GM18507 (cell line): ENCODE measurements at regions not wholly inside any gene's neighbourhood (a gene's known extent, or its start where the extent isn't known, plus 50 kb on each side); places are given as distances from the start of the nearest gene placed in this dataset.

Source experiments
- DNase-seq: peaks from one replicate; pipeline ENCODE4 v3.0.0; 2011; ENCODE audit warnings: low read depth; ENCODE audit not compliant: insufficient read length; ENCODE audit errors: extremely low spot score
- FAIRE-seq: peaks from 2 replicates; lab custom pipeline; 2011; peaks lifted over from hg19 to GRCh38; lab: Jason Lieb, UNC

DNA sequence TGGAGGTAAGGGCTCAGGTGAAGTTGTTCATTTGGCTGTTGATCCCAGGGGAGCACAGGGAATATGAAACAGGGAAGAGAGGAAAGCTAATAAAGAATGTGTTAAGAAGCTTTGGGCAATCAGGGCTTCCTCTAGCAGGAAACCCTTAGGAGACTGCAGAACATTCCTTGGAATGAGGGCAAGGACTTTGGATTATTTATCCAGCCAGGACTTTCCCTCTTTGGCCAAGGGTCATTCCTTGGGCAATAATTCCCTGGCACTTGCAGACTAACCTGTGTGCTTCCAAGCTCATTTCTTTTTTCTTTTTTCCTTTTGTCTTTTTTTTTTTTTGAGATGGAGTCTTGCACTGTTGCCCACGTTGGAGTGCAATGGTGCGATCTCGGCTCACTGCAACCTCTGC lies 209.2 kb upstream of the MAP3K1 start:
- DNase-seq (no peak), FAIRE-seq (no peak)

DNA sequence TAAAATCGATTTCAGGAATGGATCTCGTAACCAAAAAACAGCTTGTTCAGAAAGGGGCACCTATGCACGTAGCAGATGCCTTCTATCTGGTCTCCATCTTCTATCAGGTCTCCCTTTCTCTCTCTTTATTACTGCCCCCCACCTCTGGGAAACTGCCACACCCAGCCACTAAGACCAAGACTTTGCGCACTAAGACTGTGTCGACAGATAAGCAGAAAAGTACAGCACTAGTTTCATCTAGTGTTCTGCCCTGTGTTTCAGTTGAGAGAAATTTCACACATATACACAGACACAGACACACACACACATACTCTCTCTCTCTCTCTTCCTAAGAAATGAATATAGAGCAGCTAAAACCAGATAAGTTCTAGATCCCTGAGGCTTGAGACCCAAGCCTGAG lies 210.1 kb upstream of the MAP3K1 start:
- no peak for FAIRE-seq
- no peak for DNase-seq

DNA sequence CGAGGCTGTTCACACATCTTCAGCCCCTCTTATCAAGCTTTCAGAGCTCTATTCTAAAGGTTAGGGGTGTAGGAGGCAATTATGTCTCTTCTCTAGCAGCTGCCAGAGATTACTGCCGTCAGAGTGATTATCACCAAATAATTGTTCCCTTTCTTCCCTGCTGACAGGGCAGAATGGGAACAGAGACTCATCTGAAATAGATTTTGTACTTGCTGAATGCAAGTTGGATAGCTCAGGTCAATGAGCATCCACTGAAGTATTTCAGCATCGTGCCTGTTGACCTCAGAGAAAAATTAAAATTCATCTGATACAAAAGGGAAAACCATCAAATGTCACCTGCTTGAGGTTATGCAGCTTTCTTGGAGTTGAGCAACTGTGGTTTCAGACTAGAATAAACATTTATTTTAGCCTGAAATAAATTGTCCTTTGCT lies 213.7 kb upstream of the MAP3K1 start:
- no peak for FAIRE-seq
- no peak for DNase-seq

DNA sequence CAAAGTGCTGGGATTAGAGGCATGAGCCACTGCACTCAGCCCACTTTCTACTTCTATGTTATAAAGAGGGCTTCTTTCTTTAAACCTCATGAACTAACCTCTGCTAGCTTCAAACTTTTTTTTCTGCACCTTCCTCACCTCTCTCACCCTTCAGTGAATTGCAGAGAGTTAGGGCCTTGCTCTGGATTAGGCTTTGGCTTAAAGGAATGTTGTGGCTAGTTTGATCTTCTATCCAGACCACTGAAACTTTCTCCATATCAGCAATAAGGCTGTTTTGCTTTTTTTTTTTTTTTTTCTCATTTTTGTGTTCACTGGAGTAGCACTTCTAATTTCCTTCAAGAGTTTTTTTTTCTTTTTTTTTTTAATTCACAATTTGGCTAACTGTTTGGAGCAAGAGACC lies 216.4 kb upstream of the MAP3K1 start:
- DNase-seq (no peak), FAIRE-seq (no peak)

DNA sequence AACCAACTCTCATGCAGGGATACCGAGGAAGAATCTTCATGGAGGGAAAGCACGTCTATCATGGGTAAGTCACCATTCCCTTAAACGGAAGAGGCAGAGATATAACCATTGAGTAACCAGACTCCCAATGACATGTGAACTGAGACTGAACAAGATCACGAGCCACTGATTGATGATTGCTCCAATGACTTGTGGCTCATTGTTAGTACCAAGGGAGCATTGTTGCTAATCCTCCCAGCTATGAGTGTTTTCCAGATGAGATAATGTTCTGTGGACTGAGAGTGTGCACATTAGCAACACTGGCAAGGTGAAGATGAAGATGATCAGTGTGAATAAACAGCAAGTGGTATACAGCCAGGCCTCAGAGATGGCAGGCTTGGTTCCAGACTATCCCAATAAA lies 219.2 kb upstream of the MAP3K1 start:
- no peak for FAIRE-seq
- no peak for DNase-seq

DNA sequence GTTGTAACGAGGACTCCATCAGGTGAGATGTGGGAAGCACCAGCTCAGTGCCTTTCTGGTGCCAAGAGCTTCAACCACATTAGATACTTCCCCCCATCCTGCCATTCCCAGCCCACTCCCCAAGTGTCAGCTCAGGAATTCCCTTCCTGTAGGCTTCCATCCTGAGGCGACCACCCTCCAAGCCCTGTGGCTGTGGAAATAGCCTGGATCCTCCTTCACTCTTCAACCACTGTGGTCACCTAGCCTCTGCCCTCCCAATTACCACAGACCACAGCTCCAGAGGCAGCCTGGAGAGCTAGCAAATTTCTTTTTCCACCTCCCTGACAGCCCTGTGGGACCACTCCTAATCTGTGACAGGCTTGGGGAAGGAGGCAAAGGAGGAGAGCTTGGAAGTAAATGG lies 219.8 kb upstream of the MAP3K1 start:
- DNase-seq (no peak), FAIRE-seq (no peak)

GRCh38 chr5:56594792-56595191 lies 220.6 kb upstream of the MAP3K1 start:
- FAIRE-seq: no peak
- no peak for DNase-seq

DNA sequence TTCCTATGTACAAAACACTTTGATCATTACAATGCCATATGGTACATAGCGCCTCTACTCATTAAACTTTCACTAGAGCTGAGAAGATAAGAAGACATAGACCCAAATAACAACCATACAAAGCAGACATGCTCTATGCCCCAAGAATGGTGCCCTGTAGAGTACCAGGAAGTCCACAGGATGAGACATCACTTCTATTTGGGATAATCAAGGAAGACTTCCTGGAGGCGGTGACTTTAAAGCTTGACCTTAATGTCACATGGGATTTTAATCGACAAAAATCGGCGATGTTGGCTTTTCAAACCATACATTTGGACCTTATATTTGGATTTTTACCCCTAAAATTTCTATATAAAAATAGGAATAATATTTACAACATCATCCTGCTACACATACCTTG lies 224.3 kb upstream of the MAP3K1 start:
- no peak for FAIRE-seq
- no peak for DNase-seq

DNA sequence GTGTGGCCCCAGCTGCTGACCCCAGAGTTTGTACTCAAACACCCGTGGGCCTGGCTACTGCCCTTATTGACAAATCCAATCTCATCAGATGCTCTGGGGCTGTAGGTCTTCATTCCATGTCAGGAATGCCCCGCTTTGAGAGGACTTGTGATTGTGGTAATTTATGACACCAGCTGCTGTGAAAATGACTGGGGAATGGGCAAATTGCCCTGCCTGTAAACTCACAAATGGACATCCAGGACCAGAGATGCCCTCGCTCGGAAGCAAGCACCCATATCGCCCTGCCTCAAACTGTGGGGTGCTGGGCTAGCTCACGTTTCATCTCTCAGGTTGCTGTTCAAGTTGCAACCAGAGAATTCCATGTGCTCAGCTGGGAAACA lies 225.9 kb upstream of the MAP3K1 start:
- DNase-seq (no peak), FAIRE-seq (no peak)

- peak; percentile 97 for FAIRE-seq
- peak; percentile 62 for DNase-seq
Measured at GRCh38 chr5:56588636-56589480, 226.5 kb upstream of the MAP3K1 start.

DNA sequence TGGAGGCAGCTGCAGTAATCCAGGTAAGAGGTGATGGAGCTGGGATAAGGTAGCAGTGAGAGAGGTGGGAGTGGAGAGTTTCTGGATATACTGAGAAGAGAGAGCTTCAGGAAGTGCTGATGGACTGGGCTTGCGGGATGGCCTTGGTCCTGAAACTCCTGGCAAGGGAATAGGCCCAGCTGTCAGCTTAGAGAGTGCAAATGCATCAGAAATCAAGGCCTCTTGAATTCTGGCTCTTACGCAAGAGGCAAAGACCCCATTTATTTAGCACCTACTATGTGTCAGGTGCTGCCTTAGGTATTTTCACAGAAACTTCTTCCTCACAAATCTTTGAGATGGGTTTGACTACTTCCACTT lies 227.2 kb upstream of the MAP3K1 start:
- FAIRE-seq (peak; percentile 38), DNase-seq (no peak)

DNA sequence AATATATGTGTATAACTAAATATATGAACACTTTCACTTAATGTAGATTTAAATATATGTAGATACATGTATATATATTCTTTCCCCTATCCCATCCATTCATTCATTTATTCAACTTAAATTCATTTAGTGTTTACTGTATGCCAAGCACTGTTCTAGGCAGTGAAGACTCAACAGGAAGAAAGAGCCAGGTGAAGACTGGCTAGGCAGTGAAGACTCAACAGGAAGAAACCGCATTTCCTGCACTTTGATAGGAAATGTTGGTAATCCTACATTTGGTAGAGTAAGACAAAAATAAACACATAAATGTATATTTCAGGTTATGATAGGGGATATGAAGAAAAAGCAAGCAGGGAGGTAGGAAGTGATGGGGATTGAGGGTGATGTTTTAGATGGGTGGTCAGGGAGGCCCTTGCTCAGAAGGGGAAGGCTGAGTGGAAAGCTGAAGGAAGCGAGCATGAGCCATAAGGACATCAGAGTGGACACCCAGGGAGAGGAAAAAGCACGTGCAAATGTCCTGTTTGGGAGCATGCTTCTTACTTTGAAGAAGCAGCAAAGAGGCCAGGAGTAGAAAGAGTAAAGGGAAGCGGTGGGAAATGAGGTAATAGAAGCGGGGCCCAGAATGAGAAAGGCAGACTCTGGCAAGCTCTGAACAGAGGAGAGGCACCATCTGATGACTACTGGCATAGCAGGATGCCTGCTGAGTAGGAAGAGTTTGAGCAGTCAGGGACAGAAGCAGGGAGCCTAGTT lies 227.8 kb upstream of the MAP3K1 start:
- no peak for DNase-seq
- no peak for FAIRE-seq

DNA sequence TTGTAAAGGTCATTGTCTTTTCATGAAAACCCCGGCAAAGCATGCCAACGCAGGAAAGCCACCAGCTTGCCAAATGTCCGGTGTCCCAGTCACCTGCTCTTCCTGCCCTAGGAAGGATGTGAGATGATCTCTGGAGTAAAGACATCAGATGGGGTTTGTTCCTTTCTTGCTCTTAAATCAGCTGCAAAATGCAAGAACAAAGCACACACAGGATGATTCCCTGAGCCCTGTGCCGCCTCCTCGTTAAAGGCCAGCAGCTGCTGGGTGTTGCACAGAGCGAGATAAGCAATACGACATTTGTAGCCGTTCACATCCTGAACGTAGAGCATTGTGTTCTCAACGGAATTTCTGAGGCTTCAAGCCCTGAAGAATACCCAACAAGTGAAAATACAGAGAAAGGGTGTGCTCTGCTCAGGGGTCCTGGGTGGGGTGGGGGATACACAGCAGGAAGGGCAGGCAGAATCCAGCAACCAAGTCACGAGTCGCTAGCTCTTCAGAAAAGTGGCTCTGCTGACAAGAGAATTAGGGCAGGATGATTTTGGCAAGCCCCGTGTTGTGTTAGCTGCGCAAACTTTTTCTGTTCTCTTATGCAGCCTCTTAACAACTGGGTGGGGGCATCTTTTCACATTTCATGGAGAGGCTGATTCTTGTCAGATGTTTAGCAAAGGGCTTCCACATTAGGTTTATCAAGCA lies 229.2 kb upstream of the MAP3K1 start:
- FAIRE-seq: no peak
- DNase-seq: no peak

- DNase-seq (no peak), FAIRE-seq (no peak)
Measured at GRCh38 chr5:56585461-56585860, 229.9 kb upstream of the MAP3K1 start.

DNA sequence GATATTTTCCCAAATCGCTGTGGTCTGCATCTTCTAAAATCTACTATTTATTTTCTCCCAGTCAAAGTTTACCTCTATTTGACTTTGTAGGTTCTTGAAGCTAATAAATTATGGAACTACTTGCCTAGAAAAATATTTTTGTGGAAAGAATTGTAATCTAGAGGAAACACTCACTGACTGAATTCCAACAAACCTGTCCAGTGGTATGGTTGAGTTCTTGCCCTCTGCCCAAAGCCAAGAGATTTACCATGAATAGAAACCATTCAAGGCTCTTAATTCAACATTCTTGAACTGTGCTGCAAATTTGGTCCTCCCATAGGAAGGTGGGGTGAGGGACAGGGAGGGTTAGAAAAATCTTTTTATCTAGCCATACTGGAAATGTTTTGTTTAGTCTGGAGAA lies 233.9 kb upstream of the MAP3K1 start:
- FAIRE-seq (peak; percentile 9), DNase-seq (no peak)

DNA sequence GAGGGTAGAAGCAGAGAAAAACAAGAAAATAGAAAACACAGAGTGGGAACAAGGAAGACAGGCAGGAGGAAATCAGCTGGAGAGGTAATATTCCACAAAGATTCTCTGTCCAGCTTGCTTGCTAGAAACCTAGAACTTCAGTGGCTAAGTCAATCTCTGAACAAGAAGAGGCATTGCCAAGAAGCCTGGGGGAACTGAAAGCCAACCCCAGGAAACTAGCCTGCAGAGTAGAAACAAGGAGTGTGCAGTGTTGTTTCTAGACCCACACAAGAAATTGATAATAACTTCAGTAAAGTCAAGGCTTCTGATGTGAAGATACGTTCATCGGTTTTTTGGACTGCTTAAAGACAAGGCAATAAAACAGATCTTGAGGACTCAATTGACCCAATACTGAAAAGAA lies 234.5 kb upstream of the MAP3K1 start:
- no peak for FAIRE-seq
- no peak for DNase-seq

GRCh38 chr5:56575821-56576220 lies 239.5 kb upstream of the MAP3K1 start:
- FAIRE-seq (no peak), DNase-seq (no peak)

- FAIRE-seq: no peak
- no peak for DNase-seq
Measured at GRCh38 chr5:56574778-56575177, 240.6 kb upstream of the MAP3K1 start.

DNA sequence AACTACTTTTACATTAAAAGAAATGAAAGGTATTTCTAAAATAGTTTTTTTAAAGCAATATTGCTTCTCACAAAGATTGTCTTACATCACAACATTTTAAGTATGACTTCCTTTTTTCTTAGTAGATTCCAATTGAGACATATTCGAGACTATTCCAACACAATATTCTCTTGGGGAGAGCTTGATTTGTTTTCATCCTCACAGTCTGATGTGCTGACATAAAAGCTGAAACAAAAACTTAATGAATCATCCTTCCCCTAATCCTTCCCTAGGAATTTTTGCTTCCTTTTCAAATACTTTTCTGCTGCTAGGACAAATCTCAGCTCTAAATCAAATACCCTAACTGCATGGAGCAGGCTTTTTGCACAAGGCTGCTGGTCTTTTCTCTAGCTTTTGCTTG lies 245.8 kb upstream of the MAP3K1 start:
- FAIRE-seq (no peak), DNase-seq (no peak)

DNA sequence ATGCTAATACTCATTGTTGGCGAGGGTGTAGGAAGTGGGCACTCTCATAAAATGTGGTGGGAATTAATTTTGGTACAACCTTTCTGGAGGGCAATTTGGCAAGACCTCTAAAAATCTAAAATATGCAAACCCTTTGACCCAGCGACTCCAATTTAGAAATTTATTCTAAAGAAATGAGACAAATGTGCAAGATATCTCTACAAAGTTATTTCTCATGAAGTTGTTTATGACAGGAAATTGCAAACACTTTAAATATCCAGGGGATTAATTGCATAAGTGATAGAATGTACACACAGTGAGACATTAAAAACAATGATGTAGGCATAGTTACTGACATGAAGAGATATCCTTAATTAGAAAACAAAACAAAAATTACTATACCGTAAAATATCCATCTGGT lies 246.3 kb upstream of the MAP3K1 start:
- FAIRE-seq: no peak

GRCh38 chr5:56567278-56567677 lies 248.1 kb upstream of the MAP3K1 start:
- DNase-seq: no peak
- FAIRE-seq: no peak

More for the DNA sequence above, 246.3 kb upstream of the MAP3K1 start:
- no peak for DNase-seq
